HEK293 (cell line): ENCODE measurements at regions not wholly inside any gene's neighbourhood (a gene's known extent, or its start where the extent isn't known, plus 50 kb on each side); places are given as distances from the start of the nearest gene placed in this dataset.
A peak's percentile ranks its signal among the peaks of the same experiment; 100 is the strongest.

Experiments used
- CTCF ChIA-PET: fragments of 350-600 bp; formaldehyde crosslinking; extraction: SDS; loops from one replicate; lab custom pipeline; 2021; ENCODE audit warnings: antibody characterized with exemption; lab: Yijun Ruan, JAX
- POLR2A ChIA-PET: fragments of 300-600 bp; formaldehyde crosslinking; extraction: SDS; loops from one replicate; lab custom pipeline; 2020; ENCODE audit warnings: antibody characterized with exemption, inconsistent platforms; lab: Yijun Ruan, JAX
- H3K27ac ChIP-seq: fragments of 200-500 bp; sonication (Bioruptor generic); 2 replicates; pipeline ENCODE4 v1.5.1; 2014; ENCODE audit warnings: low read depth, low read length, control low read depth, inconsistent platforms; ENCODE audit errors: extremely low read depth
- H3K36me3 ChIP-seq, 2 experiments: fragments of 200-500 bp in 1 of 2; sonication (Bioruptor generic) in 1 of 2; 1 replicate in 1 of 2; 2 replicates in 1 of 2; pipeline ENCODE4 v1.5.1; 2014 to 2017; ENCODE audit warnings: inconsistent platforms in 2 of 2, low read length in 2 of 2; ENCODE audit not compliant: control insufficient read depth in 2 of 2, insufficient read depth in 1 of 2
- H3K4me1 ChIP-seq: fragments of 200-500 bp; sonication (Bioruptor generic); 2 replicates; pipeline ENCODE4 v1.5.1; 2014; ENCODE audit warnings: mild to moderate bottlenecking, low read length, inconsistent platforms; ENCODE audit not compliant: control insufficient read depth, insufficient read depth
- H3K4me3 ChIP-seq: 2 replicates; pipeline ENCODE4 v1.5.1; 2011; ENCODE audit warnings: low read depth, mild to moderate bottlenecking, control low read depth, low read length, moderate library complexity
- H3K9me3 ChIP-seq: fragments of 200-500 bp; sonication (Bioruptor generic); 2 replicates; pipeline ENCODE4 v1.5.1; 2014; ENCODE audit warnings: low read depth, low read length, inconsistent platforms; ENCODE audit not compliant: control insufficient read depth, insufficient read depth
- KLF7 ChIP-seq: fragments of 450-650 bp; formaldehyde crosslinking; IDR thresholded peaks from 2 replicates; pipeline ENCODE4 v1.5.1; 2016; ENCODE audit warnings: missing biosample characterization, missing genetic modification characterization, borderline replicate concordance
- MEIS1 ChIP-seq: sonication (generic); formaldehyde crosslinking; IDR thresholded peaks from 2 replicates; pipeline ENCODE4 v1.8.1; 2022; ENCODE audit warnings: missing genetic modification reagents, mild to moderate bottlenecking, borderline replicate concordance
- PATZ1 ChIP-seq: fragments of 450-650 bp; formaldehyde crosslinking; IDR thresholded peaks from 2 replicates; pipeline ENCODE4 v1.5.1; 2016; ENCODE audit warnings: missing biosample characterization, missing genetic modification characterization
- PRDM4 ChIP-seq: fragments of 450-650 bp; formaldehyde crosslinking; IDR thresholded peaks from 2 replicates; pipeline ENCODE4 v1.5.1; 2017; ENCODE audit warnings: missing biosample characterization, missing genetic modification characterization
- SALL2 ChIP-seq: fragments of 450-650 bp; formaldehyde crosslinking; IDR thresholded peaks from 2 replicates; pipeline ENCODE4 v1.5.0; 2017; ENCODE audit warnings: missing biosample characterization, mild to moderate bottlenecking, missing genetic modification characterization, borderline replicate concordance
- WT1 ChIP-seq: fragments of 450-650 bp; formaldehyde crosslinking; IDR thresholded peaks from 2 replicates; pipeline ENCODE4 v1.5.1; 2016; ENCODE audit warnings: missing biosample characterization, missing genetic modification characterization
- ZFHX2 ChIP-seq: fragments of 450-650 bp; formaldehyde crosslinking; conservative IDR thresholded peaks from 2 replicates; pipeline ENCODE4 v1.5.1; 2016; ENCODE audit warnings: missing biosample characterization, missing genetic modification characterization
- ZNF114 ChIP-seq: fragments of 450-650 bp; formaldehyde crosslinking; IDR thresholded peaks from 2 replicates; pipeline ENCODE4 v1.5.0; 2017; ENCODE audit warnings: missing biosample characterization, missing genetic modification characterization
- ZNF16 ChIP-seq: fragments of 450-650 bp; formaldehyde crosslinking; IDR thresholded peaks from 2 replicates; pipeline ENCODE4 v1.5.1; 2016; ENCODE audit warnings: low read depth, missing biosample characterization, missing genetic modification characterization
- ZNF274 ChIP-seq, 2 experiments: fragments of 200-500 bp in 1 of 2; fragments of 450-650 bp in 1 of 2; sonication (Bioruptor generic) in 1 of 2; formaldehyde crosslinking in 1 of 2; IDR thresholded peaks; 2 replicates each; pipeline versions ENCODE4 v1.5.1 to v1.6.1; 2014 to 2016; ENCODE audit warnings: borderline replicate concordance in 1 of 2, inconsistent platforms in 1 of 2, low read length in 1 of 2, missing biosample characterization in 1 of 2, missing genetic modification characterization in 1 of 2
- ZNF394 ChIP-seq: fragments of 450-650 bp; formaldehyde crosslinking; IDR thresholded peaks from 2 replicates; pipeline ENCODE4 v1.5.1; 2016; ENCODE audit warnings: missing biosample characterization, missing genetic modification characterization, mild to moderate bottlenecking, moderate library complexity, borderline replicate concordance
- ZNF549 ChIP-seq: fragments of 450-650 bp; IDR thresholded peaks from 2 replicates; pipeline ENCODE4 v1.5.1; 2018; ENCODE audit warnings: missing biosample characterization, missing genetic modification characterization, mild to moderate bottlenecking, inconsistent platforms, moderate library complexity
- ZNF654 ChIP-seq: fragments of 450-650 bp; formaldehyde crosslinking; IDR thresholded peaks from 2 replicates; pipeline ENCODE4 v1.5.1; 2016; ENCODE audit warnings: low read depth, missing biosample characterization, missing genetic modification characterization
- ZNF664 ChIP-seq: fragments of 450-650 bp; formaldehyde crosslinking; IDR thresholded peaks from 2 replicates; pipeline ENCODE4 v1.5.1; 2016; ENCODE audit warnings: missing biosample characterization, missing genetic modification characterization
- ZNF701 ChIP-seq: fragments of 450-650 bp; formaldehyde crosslinking; IDR thresholded peaks from 2 replicates; pipeline ENCODE4 v1.5.1; 2016; ENCODE audit warnings: missing biosample characterization, missing genetic modification characterization
- ZSCAN4 ChIP-seq: fragments of 450-650 bp; formaldehyde crosslinking; IDR thresholded peaks from 2 replicates; pipeline ENCODE4 v1.5.1; 2017; ENCODE audit warnings: missing biosample characterization, missing genetic modification characterization

- Histone ChIP-seq H3K4me1 (no peaks in the 10 kb centered on the region), H3K36me3 (no peaks in the 10 kb centered on the region), H3K4me3 (no peak overlapping the region), H3K9me3 (no peaks in the 10 kb centered on the region), H3K27ac (no peak overlapping the region)
- CTCF ChIA-PET, result interaction anchor here (0.6 kb wide), 1 partner anchor 417 kb away, joined by 3 read pairs; no protein-coding TSS in a partner anchor
- no peak for TF ChIP-seq ZFHX2 (tag by site-specific recombination)
- no peak for TF ChIP-seq SALL2 (tag by site-specific recombination)
- no peak for TF ChIP-seq KLF7
- TF ChIP-seq ZNF16, result no peak
- no peak for TF ChIP-seq ZNF114 (tag by site-specific recombination)
- peak; percentile 19; the same call in 1 of the 2 replicates for TF ChIP-seq ZNF654 (tag by site-specific recombination)
- POLR2A ChIA-PET, result no interaction called here
These were observed 614.1 kb upstream of the CDH9 start for GRCh38 chr5:27652505-27652904.

GRCh38 chr5:27639005-27639612 lies 600.7 kb upstream of the CDH9 start:
- TF ChIP-seq ZNF394 (tag by site-specific recombination), result no peak
- no peak for TF ChIP-seq PRDM4 (tag by site-specific recombination)
- Histone ChIP-seq H3K9me3 (no peaks in the 10 kb centered on the region), H3K4me3 (no peak overlapping the region), H3K36me3 (no peaks in the 10 kb centered on the region), H3K27ac (no peak overlapping the region), H3K4me1 (no peaks in the 10 kb centered on the region)
- CTCF ChIA-PET, result no interaction called here
- POLR2A ChIA-PET, result no interaction called here

- H3K27ac ChIP-seq, result no peak overlapping the region
- ChIA-PET CTCF (interaction anchor here (0.7 to 1.0 kb wide), 2 partner anchors 15 to 312 kb away, joined by 4 to 5 read pairs; no protein-coding TSS in a partner anchor), POLR2A (no interaction called here)
- H3K4me1 ChIP-seq, result no peaks in the 10 kb centered on the region
- no peak overlapping the region for H3K4me3 ChIP-seq
- TF ChIP-seq WT1, result no peak
- TF ChIP-seq PATZ1 (tag by site-specific recombination), result no peak
- TF ChIP-seq ZNF274 (IDR thresholded peaks at IDR 0.05; ENCODE audit: low read length), result no peak
- TF ChIP-seq ZNF274 (tag by site-specific recombination; IDR thresholded peaks at IDR 0.05; ENCODE audit: borderline replicate concordance), result no peak
- H3K9me3 ChIP-seq, result no peaks in the 10 kb centered on the region; the same call in 1 of the 2 replicates
- no peaks in the 10 kb centered on the region for H3K36me3 ChIP-seq
These were observed 581.6 kb upstream of the CDH9 start for GRCh38 chr5:27619982-27620381.

GRCh38 chr5:27612161-27612560 lies 573.8 kb upstream of the CDH9 start:
- POLR2A ChIA-PET, result no interaction called here
- CTCF ChIA-PET, result interaction anchor here (0.6 kb wide), 1 partner anchor 22 kb away, joined by 5 read pairs; no protein-coding TSS in a partner anchor
- TF ChIP-seq ZNF701 (tag by site-specific recombination), result no peak
- no peak for TF ChIP-seq ZSCAN4 (tag by site-specific recombination)
- no peak for TF ChIP-seq MEIS1 (CRISPR knock-in tag)
- no peak for TF ChIP-seq ZNF549 (tag by site-specific recombination)
- TF ChIP-seq ZNF664 (tag by site-specific recombination), result no peak

More at GRCh38 chr5:27612161-27612560, 573.8 kb upstream of the CDH9 start:
- no peaks in the 10 kb centered on the region for H3K36me3 ChIP-seq
- no peaks in the 10 kb centered on the region; the same call in 1 of the 2 replicates for H3K9me3 ChIP-seq
- no peaks in the 10 kb centered on the region for H3K4me1 ChIP-seq
- no peak overlapping the region for H3K4me3 ChIP-seq
- H3K27ac ChIP-seq, result no peak overlapping the region
